PFSK-1 (cell line): ENCODE measurements at regions not wholly inside any gene's neighbourhood (a gene's known extent, or its start where the extent isn't known, plus 50 kb on each side); places are given as distances from the start of the nearest gene placed in this dataset.

ENCODE experiments used
- FOXP2 ChIP-seq: optimal IDR thresholded peaks from 2 replicates; pipeline ENCODE3; 2011; ENCODE audit warnings: borderline replicate concordance, control low read depth, inconsistent platforms; ENCODE audit not compliant: insufficient read depth; ENCODE audit errors: extremely low read length, extremely low read depth
- POLR2AphosphoS5 ChIP-seq: IDR thresholded peaks from 2 replicates; pipeline ENCODE4 v1.6.1; 2012; ENCODE audit warnings: low read depth, mild to moderate bottlenecking, control low read depth, low read length, moderate library complexity
- SIN3A ChIP-seq: IDR thresholded peaks from 2 replicates; pipeline ENCODE4 v1.6.1; 2012; ENCODE audit warnings: mild to moderate bottlenecking, low read length, moderate library complexity, borderline replicate concordance; ENCODE audit not compliant: insufficient read depth
- TAF1 ChIP-seq: IDR thresholded peaks from 2 replicates; pipeline ENCODE4 v1.6.1; 2012; ENCODE audit warnings: low read length, control low read depth, borderline replicate concordance; ENCODE audit not compliant: insufficient read depth
- TF ChIP-seq, protein P1 (sequence below), 2 experiments: IDR thresholded peaks; 2 replicates each; pipeline versions ENCODE4 v1.6.1 to v1.8.0; 2011 to 2012; ENCODE audit warnings: low read depth in 2 of 2, low read length in 2 of 2, control low read depth in 1 of 2, inconsistent platforms in 1 of 2, mild to moderate bottlenecking in 1 of 2, moderate library complexity in 1 of 2; ENCODE audit not compliant: insufficient read depth in 1 of 2

- TF ChIP-seq FOXP2 (no peak), SIN3A (no peak), POLR2AphosphoS5 (no peak), TAF1 (no peak)
- TF ChIP-seq, protein P1, sequence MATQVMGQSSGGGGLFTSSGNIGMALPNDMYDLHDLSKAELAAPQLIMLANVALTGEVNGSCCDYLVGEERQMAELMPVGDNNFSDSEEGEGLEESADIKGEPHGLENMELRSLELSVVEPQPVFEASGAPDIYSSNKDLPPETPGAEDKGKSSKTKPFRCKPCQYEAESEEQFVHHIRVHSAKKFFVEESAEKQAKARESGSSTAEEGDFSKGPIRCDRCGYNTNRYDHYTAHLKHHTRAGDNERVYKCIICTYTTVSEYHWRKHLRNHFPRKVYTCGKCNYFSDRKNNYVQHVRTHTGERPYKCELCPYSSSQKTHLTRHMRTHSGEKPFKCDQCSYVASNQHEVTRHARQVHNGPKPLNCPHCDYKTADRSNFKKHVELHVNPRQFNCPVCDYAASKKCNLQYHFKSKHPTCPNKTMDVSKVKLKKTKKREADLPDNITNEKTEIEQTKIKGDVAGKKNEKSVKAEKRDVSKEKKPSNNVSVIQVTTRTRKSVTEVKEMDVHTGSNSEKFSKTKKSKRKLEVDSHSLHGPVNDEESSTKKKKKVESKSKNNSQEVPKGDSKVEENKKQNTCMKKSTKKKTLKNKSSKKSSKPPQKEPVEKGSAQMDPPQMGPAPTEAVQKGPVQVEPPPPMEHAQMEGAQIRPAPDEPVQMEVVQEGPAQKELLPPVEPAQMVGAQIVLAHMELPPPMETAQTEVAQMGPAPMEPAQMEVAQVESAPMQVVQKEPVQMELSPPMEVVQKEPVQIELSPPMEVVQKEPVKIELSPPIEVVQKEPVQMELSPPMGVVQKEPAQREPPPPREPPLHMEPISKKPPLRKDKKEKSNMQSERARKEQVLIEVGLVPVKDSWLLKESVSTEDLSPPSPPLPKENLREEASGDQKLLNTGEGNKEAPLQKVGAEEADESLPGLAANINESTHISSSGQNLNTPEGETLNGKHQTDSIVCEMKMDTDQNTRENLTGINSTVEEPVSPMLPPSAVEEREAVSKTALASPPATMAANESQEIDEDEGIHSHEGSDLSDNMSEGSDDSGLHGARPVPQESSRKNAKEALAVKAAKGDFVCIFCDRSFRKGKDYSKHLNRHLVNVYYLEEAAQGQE (IDR thresholded peaks at IDR 0.05; ENCODE audit: insufficient read depth in 1 of 2, low read depth in 2 of 2, low read length in 2 of 2) = no peak
Measured at GRCh38 chr9:7328453-7328852, 471.1 kb downstream of the DMAC1 start.

DNA sequence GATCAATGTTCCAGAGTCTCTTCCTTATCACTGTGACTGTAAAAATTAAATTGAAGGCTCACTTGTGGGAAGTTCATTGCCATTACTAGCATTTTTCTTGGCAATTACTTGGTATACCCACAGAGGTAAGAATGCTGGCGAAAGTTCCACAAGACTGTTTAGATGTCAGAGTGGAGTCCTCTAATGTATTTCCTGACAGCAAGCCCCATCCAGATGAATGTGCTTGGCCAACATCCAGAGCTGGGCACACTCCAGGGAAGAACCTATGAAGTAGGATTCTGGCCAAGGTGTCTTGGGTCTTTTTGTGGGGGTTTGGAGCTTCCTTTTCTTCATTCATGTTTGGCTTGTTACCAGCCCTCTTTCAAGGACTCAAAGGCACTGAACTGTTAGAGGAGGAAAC lies 473.6 kb downstream of the DMAC1 start:
- no peak for TF ChIP-seq SIN3A
- TF ChIP-seq, protein P1 (IDR thresholded peaks at IDR 0.05; ENCODE audit: insufficient read depth in 1 of 2, low read depth in 2 of 2, low read length in 2 of 2) = no peak
- TF ChIP-seq POLR2AphosphoS5 = no peak
- TF ChIP-seq FOXP2 = no peak
- TF ChIP-seq TAF1 = no peak

DNA sequence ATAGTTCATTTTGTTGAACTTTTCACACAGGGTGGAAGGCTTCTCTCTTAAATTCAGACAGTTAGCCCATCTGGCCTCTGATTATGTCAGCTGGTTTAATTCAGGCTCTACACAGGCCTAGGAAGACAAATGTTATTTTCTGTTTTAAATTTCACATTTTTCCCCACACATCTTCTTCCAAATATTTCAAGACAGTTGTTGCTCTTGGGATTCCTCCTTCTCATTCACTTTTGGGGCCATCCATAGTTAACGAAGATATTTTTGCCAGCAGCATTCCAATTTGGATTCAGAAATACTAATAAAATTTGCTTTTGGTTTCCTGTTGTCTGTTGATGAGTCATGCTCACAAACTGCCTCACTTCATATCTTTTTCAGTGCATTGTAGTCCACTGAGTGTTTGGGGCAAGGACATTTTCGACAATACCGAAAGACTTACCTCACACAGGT lies 475.4 kb downstream of the DMAC1 start:
- TF ChIP-seq SIN3A = no peak
- no peak for TF ChIP-seq POLR2AphosphoS5
- no peak for TF ChIP-seq TAF1
- TF ChIP-seq, protein P1 (IDR thresholded peaks at IDR 0.05; ENCODE audit: insufficient read depth in 1 of 2, low read depth in 2 of 2, low read length in 2 of 2) = no peak
- no peak for TF ChIP-seq FOXP2

- no peak for TF ChIP-seq POLR2AphosphoS5
- TF ChIP-seq TAF1 = no peak
- no peak for TF ChIP-seq FOXP2
- TF ChIP-seq, protein P1 (IDR thresholded peaks at IDR 0.05; ENCODE audit: insufficient read depth in 1 of 2, low read depth in 2 of 2, low read length in 2 of 2) = no peak
- no peak for TF ChIP-seq SIN3A
Measured at GRCh38 chr9:7320841-7321240, 478.7 kb downstream of the DMAC1 start.

DNA sequence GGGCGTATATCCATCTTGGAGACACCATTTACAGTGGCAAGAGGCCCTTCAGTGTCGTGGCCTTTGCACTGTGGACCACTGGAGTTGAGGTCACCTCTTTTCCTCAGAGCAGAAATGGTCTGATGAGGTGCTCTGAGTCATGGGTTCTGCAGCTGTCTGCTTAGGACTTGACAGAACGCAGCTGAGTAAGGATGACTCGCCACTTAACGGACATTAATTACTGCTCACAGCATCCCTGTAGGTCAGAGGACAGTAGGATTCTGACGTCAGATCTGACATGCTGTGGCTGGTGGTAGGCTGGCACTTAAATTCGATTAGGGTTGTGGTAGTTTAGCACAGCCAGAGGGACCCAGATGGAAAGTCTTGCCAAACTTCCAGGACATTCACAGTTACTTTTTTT lies 479.4 kb downstream of the DMAC1 start:
- TF ChIP-seq POLR2AphosphoS5 = no peak
- TF ChIP-seq FOXP2 = no peak
- TF ChIP-seq, protein P1 (IDR thresholded peaks at IDR 0.05; ENCODE audit: insufficient read depth in 1 of 2, low read depth in 2 of 2, low read length in 2 of 2) = 0 out of 4 replicates have a peak, but pooled peaks of 1 of the 2 experiments have one; percentile 17
